ENCODE measurements at regions not wholly inside any gene's neighbourhood (a gene's known extent, or its start where the extent isn't known, plus 50 kb on each side); places are given as distances from the start of the nearest gene placed in this dataset.

- TF ChIP-seq ZNF142 (CRISPR knock-in tag; IDR thresholded peaks at IDR 0.05) (no peak), ZNF441 (CRISPR knock-in tag; IDR thresholded peaks at IDR 0.05; ENCODE audit: borderline replicate concordance) (no peak), ZNF670 (CRISPR knock-in tag; IDR thresholded peaks at IDR 0.05; ENCODE audit: borderline replicate concordance) (no peak), SP4 (CRISPR knock-in tag; IDR thresholded peaks at IDR 0.05) (no peak)
These were observed 320.3 kb downstream of the BMP2 start (continued) for GRCh38 chr20:7087803-7088202.

GRCh38 chr20:7090001-7090400, 322.5 kb downstream of the BMP2 start:
- no peak for DNase-seq (ENCODE audit: low spot score)
- no peak for ATAC-seq
- in situ Hi-C loops (cut with HindIII; ENCODE audit: extremely low pct_ligation_motif_present, low pct_unique_long_range_greater_than_20kb), result no loop called here
- Histone ChIP-seq H3K4me2 (ENCODE audit: low read depth, low read length) (no peak overlapping the region), H3K79me2 (ENCODE audit: insufficient read depth, low read length) (no peaks in the 10 kb centered on the region), H3K27ac (ENCODE audit: extremely low read length, insufficient read depth, low read length) (no peak overlapping the region), H3K4me3 (replicated peaks in 1 of 3; ENCODE audit: insufficient read depth in 1 of 3, low read depth in 2 of 3, low read length in 3 of 3) (no peak overlapping the region), H3K36me3 (replicated peaks in 1 of 2; ENCODE audit: control insufficient read depth in 1 of 2, insufficient read depth in 2 of 2, low read length in 2 of 2) (no peaks in the 10 kb centered on the region), H3K9ac (ENCODE audit: insufficient read depth, low read depth, low read length) (no peak overlapping the region), H2AFZ (ENCODE audit: low read length) (no peak overlapping the region), H3K27me3 (ENCODE audit: control insufficient read depth in 1 of 2, insufficient read depth in 2 of 2, low read length in 2 of 2) (no peaks in the 10 kb centered on the region), H3K4me1 (ENCODE audit: insufficient read depth, low read length) (no peaks in the 10 kb centered on the region), H3K9me3 (ENCODE audit: low read length) (peaks cover 15% of the 10 kb centered on the region; the same call in 1 of the 2 replicates), H4K20me1 (ENCODE audit: insufficient read depth, low read length) (no peaks in the 10 kb centered on the region)
- ChIA-PET CTCF (ENCODE audit: low intra/inter-chr PET ratio, low total read pairs) (no interaction called here), POLR2A (no interaction called here)
- TF ChIP-seq ZNF800 (CRISPR knock-in tag; IDR thresholded peaks at IDR 0.05), result no peak
- TF ChIP-seq ZNF317 (CRISPR knock-in tag; IDR thresholded peaks at IDR 0.05), result no peak
- TF ChIP-seq JDP2 (CRISPR knock-in tag; IDR thresholded peaks at IDR 0.05; ENCODE audit: borderline replicate concordance), result no peak
- no peak for TF ChIP-seq ZNF329 (CRISPR knock-in tag; IDR thresholded peaks at IDR 0.05; ENCODE audit: low read depth)
- TF ChIP-seq ZNF678 (CRISPR knock-in tag; IDR thresholded peaks at IDR 0.05), result no peak
- no peak for TF ChIP-seq FLYWCH1 (CRISPR knock-in tag; IDR thresholded peaks at IDR 0.05)
- 0 out of 2 replicates have a peak, but pooled peaks have one; percentile 37 for TF ChIP-seq PCBP1 (IDR thresholded peaks at IDR 0.05; ENCODE audit: borderline replicate concordance, low read depth, low read length)
- TF ChIP-seq PCBP2 (optimal IDR thresholded peaks at IDR 0.05; ENCODE audit: low read depth, low read length, poor library complexity, severe bottlenecking), result peak; percentile 26
- TF ChIP-seq HNRNPK (IDR thresholded peaks at IDR 0.05; ENCODE audit: low read depth, low read length, poor library complexity, severe bottlenecking), result peak; percentile 88
- no peak for TF ChIP-seq CCAR2 (optimal IDR thresholded peaks at IDR 0.05; ENCODE audit: low read depth, low read length)
- TF ChIP-seq HNRNPL (IDR thresholded peaks at IDR 0.05; ENCODE audit: low read depth, low read length), result no peak
- BruUV-seq (replicated peaks), result no TSS peak
- intact Hi-C loops (cut with micrococcal nuclease; ENCODE audit: unreplicated experiment), result loop anchor here (10.0 kb wide), 1 partner anchor 945 kb away; no protein-coding TSS in a partner anchor
- no peak for FAIRE-seq
